ENCODE measurements at regions not wholly inside any gene's neighbourhood (a gene's known extent, or its start where the extent isn't known, plus 50 kb on each side); places are given as distances from the start of the nearest gene placed in this dataset.

DNA sequence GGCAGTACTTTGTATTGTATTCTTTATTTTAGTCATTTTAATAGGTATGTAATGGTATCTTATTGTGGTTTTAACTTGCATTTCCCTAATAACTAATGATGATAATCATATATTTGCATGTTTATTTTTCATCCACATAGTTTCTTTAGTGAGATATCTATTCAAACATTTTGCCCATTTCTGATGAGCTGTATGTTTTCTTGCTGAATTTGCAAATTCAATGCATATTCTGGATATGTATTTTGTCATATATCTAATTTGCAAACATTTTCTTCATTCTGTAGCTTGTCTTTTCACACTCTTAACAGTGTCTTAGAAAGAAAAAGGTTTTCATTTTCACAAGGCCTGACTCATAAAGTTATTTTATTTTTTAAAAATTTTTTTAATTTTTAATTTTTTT is 372.1 kb downstream of the ZNF674 start:
- Histone ChIP-seq H3K36me3 (replicated peaks in 1 of 2; ENCODE audit: control insufficient read depth in 1 of 2, insufficient read depth in 2 of 2, low read length in 2 of 2) (no peaks in the 10 kb centered on the region), H3K27me3 (ENCODE audit: control insufficient read depth in 1 of 2, insufficient read depth in 2 of 2, low read length in 2 of 2) (no peaks in the 10 kb centered on the region), H3K4me3 (replicated peaks in 1 of 3; ENCODE audit: insufficient read depth in 1 of 3, low read depth in 2 of 3, low read length in 3 of 3) (no peak overlapping the region), H3K79me2 (ENCODE audit: insufficient read depth, low read length) (no peaks in the 10 kb centered on the region), H3K9me3 (ENCODE audit: low read length) (no peaks in the 10 kb centered on the region), H2AFZ (ENCODE audit: low read length) (no peak overlapping the region), H4K20me1 (ENCODE audit: insufficient read depth, low read length) (no peaks in the 10 kb centered on the region), H3K4me2 (ENCODE audit: low read depth, low read length) (no peak overlapping the region), H3K4me1 (ENCODE audit: insufficient read depth, low read length) (peaks cover 21% of the 10 kb centered on the region), H3K27ac (ENCODE audit: extremely low read length, insufficient read depth, low read length) (no peak overlapping the region), H3K9ac (ENCODE audit: insufficient read depth, low read depth, low read length) (no peak overlapping the region)
- POLR2A ChIA-PET: no interaction called here
- in situ Hi-C loops (cut with HindIII; ENCODE audit: extremely low pct_ligation_motif_present, low pct_unique_long_range_greater_than_20kb): no loop called here
- no TSS peak for BruUV-seq (replicated peaks)
- DNase-seq (ENCODE audit: low spot score) (no peak), ATAC-seq (no peak), FAIRE-seq (no peak)
- TF ChIP-seq MAFF (IDR thresholded peaks at IDR 0.05; ENCODE audit: low read depth, low read length): peak; percentile 65
- TF ChIP-seq GABPB1 (CRISPR knock-in tag; IDR thresholded peaks at IDR 0.05): no peak
- TF ChIP-seq ZNF615 (CRISPR knock-in tag; IDR thresholded peaks at IDR 0.05; ENCODE audit: borderline replicate concordance): no peak
- TF ChIP-seq, protein P1, sequence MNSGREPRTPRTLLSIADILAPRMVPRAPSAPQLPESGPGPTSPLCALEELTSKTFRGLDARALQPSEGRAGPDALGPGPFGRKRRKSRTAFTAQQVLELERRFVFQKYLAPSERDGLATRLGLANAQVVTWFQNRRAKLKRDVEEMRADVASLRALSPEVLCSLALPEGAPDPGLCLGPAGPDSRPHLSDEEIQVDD (CRISPR knock-in tag; IDR thresholded peaks at IDR 0.05; ENCODE audit: borderline replicate concordance): no peak
- TF ChIP-seq MXI1 (IDR thresholded peaks at IDR 0.05; ENCODE audit: borderline replicate concordance, low read depth, low read length): no peak
- peak in 1 of 2 experiments; percentile 63; a peak in 2 of 4 replicates for TF ChIP-seq MAFK (conservative IDR thresholded peaks at IDR 0.05 in 1 of 2, IDR thresholded peaks at IDR 0.05 in 1 of 2; ENCODE audit: low read length in 2 of 2)
- TF ChIP-seq, protein P2, sequence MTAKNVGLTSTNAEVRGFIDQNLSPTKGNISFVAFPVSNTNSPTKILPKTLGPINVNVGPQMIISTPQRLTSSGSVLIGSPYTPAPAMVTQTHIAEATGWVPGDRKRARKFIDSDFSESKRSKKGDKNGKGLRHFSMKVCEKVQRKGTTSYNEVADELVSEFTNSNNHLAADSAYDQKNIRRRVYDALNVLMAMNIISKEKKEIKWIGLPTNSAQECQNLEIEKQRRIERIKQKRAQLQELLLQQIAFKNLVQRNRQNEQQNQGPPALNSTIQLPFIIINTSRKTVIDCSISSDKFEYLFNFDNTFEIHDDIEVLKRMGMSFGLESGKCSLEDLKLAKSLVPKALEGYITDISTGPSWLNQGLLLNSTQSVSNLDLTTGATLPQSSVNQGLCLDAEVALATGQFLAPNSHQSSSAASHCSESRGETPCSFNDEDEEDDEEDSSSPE (CRISPR knock-in tag; IDR thresholded peaks at IDR 0.05): no peak
- no peak for TF ChIP-seq IKZF1 (IDR thresholded peaks at IDR 0.05)
- no peak for TF ChIP-seq SRSF1 (optimal IDR thresholded peaks at IDR 0.05; ENCODE audit: low read depth, low read length)
- no peak for TF ChIP-seq ZNF18 (CRISPR knock-in tag; IDR thresholded peaks at IDR 0.05; ENCODE audit: insufficient replicate concordance)
- intact Hi-C loops (cut with micrococcal nuclease; ENCODE audit: unreplicated experiment): no loop called here
- CTCF ChIA-PET (ENCODE audit: low intra/inter-chr PET ratio, low total read pairs): no interaction called here
